HCT116 (cell line): ENCODE measurements at regions not wholly inside any gene's neighbourhood (a gene's known extent, or its start where the extent isn't known, plus 50 kb on each side); places are given as distances from the start of the nearest gene placed in this dataset.
A peak's percentile ranks its signal among the peaks of the same experiment; 100 is the strongest.
"Not testable (repeated sequence)": the region's sequence is repeated elsewhere in the genome, so short reads cannot be mapped to it uniquely, and the experiment has no call there.

Experiments
- ATAC-seq: fragments of 200-7000 bp; cut with Tn5 transposase; 2 replicates; pipeline ENCODE4 v1.9.1; 2020; ENCODE audit warnings: mild to moderate bottlenecking, moderate library complexity
- BruUV-seq: library from RNA; stranded (reverse); fragments of 400-500 nt; replicated peaks from 2 replicates; lab custom pipeline; 2021; lab: Mats Ljungman, UMichigan
- CTCF ChIA-PET: fragments of 300-600 bp; sonication (Branson Sonifier 250); formaldehyde crosslinking; loops from one replicate; lab custom pipeline; 2021; ENCODE audit warnings: antibody characterized with exemption; lab: Charles Lee
- POLR2A ChIA-PET: fragments of 300-600, 350-600 bp; sonication (Branson Sonifier 250); formaldehyde crosslinking; loops from one replicate; lab custom pipeline; 2021; ENCODE audit warnings: antibody characterized with exemption; lab: Charles Lee
- RAD21 ChIA-PET, 2 experiments: fragments of 300-600 bp; sonication (Branson Sonifier 250); formaldehyde crosslinking; loops; one replicate each; lab custom pipeline; 2023; ENCODE audit warnings: low total read pairs in 2 of 2; ENCODE audit not compliant: uncharacterized antibody in 2 of 2, unreplicated experiment in 2 of 2, low non-redundant PET in 1 of 2; lab: Charles Lee
- DNase-seq: peaks from one replicate; pipeline ENCODE4 v3.0.0-alpha.2; 2010; ENCODE audit warnings: low read depth, low spot score
- H2AFZ ChIP-seq: fragments of 200-600 bp; shearing (Covaris generic), sonication (generic); 2 replicates; pipeline ENCODE4 v1.6.1; 2017; ENCODE audit warnings: low read depth, mixed run types, mixed read lengths, antibody characterized with exemption, low read length; ENCODE audit not compliant: poor library complexity, severe bottlenecking
- H3K27ac ChIP-seq: 2 replicates; pipeline ENCODE4 v1.5.1; 2012; ENCODE audit warnings: low read depth, low read length
- H3K27me3 ChIP-seq: fragments of 200-600 bp; sonication (generic); 2 replicates; pipeline ENCODE4 v1.6.1; 2016; ENCODE audit warnings: mixed run types, low read length, mixed read lengths; ENCODE audit not compliant: insufficient read depth
- H3K36me3 ChIP-seq, 2 experiments: fragments of 200-500 bp in 1 of 2; fragments of 200-600 bp in 1 of 2; sonication (Bioruptor generic) in 1 of 2; sonication (generic) in 1 of 2; 2 replicates each; pipeline versions ENCODE4 v1.5.1 to v1.6.1; 2014 to 2016; ENCODE audit warnings: low read length in 2 of 2, inconsistent platforms in 1 of 2, mixed read lengths in 1 of 2, mixed run types in 1 of 2; ENCODE audit not compliant: insufficient read depth in 2 of 2, control insufficient read depth in 1 of 2
- H3K4me1 ChIP-seq, 2 experiments: fragments of 200-600 bp in 1 of 2; sonication (generic) in 1 of 2; 2 replicates each; pipeline versions ENCODE4 v1.5.1 to v1.6.1; 2012 to 2017; ENCODE audit warnings: low read length in 2 of 2, inconsistent platforms in 1 of 2, mild to moderate bottlenecking in 1 of 2, mixed read lengths in 1 of 2, mixed run types in 1 of 2, moderate library complexity in 1 of 2; ENCODE audit not compliant: insufficient read depth in 2 of 2, control insufficient read depth in 1 of 2
- H3K4me2 ChIP-seq: fragments of 200-600 bp; sonication (generic); 2 replicates; pipeline ENCODE4 v1.6.1; 2017; ENCODE audit warnings: mixed run types, low read length, mixed read lengths
- H3K4me3 ChIP-seq, 2 experiments: fragments of 200-600 bp in 1 of 2; sonication (generic) in 1 of 2; replicated peaks in 1 of 2; 2 replicates each; pipeline ENCODE4 v1.5.1; 2011 to 2016; ENCODE audit warnings: low read length in 2 of 2, control low read depth in 1 of 2, low read depth in 1 of 2, mild to moderate bottlenecking in 1 of 2, mixed read lengths in 1 of 2, mixed run types in 1 of 2
- H3K79me2 ChIP-seq: fragments of 200-600 bp; sonication (generic); 2 replicates; pipeline ENCODE4 v1.6.1; 2017; ENCODE audit warnings: mild to moderate bottlenecking, mixed run types, low read length, moderate library complexity, mixed read lengths; ENCODE audit not compliant: insufficient read depth
- H3K9ac ChIP-seq: fragments of 200-600 bp; sonication (generic); 2 replicates; pipeline ENCODE4 v1.6.1; 2016; ENCODE audit warnings: low read length, mixed read lengths
- H3K9me2 ChIP-seq: fragments of 200-600 bp; sonication (generic), shearing (Covaris generic); 2 replicates; pipeline ENCODE4 v1.6.1; 2017; ENCODE audit warnings: mixed run types, mild to moderate bottlenecking, moderate library complexity; ENCODE audit not compliant: insufficient read depth
- H3K9me3 ChIP-seq, 2 experiments: fragments of 200-500 bp in 1 of 2; fragments of 200-600 bp in 1 of 2; sonication (Bioruptor generic) in 1 of 2; sonication (generic) in 1 of 2; 2 replicates each; pipeline ENCODE4 v1.6.1; 2014 to 2017; ENCODE audit warnings: low read length in 2 of 2, mixed read lengths in 2 of 2, inconsistent platforms in 1 of 2, low read depth in 1 of 2, mild to moderate bottlenecking in 1 of 2, mixed run types in 1 of 2, moderate library complexity in 1 of 2; ENCODE audit not compliant: control insufficient read depth in 1 of 2, insufficient read depth in 1 of 2
- H4K20me1 ChIP-seq: fragments of 200-600 bp; sonication (generic), shearing (Covaris generic); 2 replicates; pipeline ENCODE4 v1.6.1; 2017; ENCODE audit warnings: mixed run types, mild to moderate bottlenecking, moderate library complexity; ENCODE audit not compliant: insufficient read depth
- CTCF ChIP-seq, 3 experiments: fragments of 200-600 bp in 1 of 3; sonication (generic) in 1 of 3; IDR thresholded peaks in 2 of 3; conservative IDR thresholded peaks in 1 of 3; 2 replicates each; pipeline ENCODE4 v1.5.1; 2012 to 2017; ENCODE audit warnings: low read depth in 2 of 3, low read length in 2 of 3, antibody characterized with exemption in 1 of 3, borderline replicate concordance in 1 of 3, control low read depth in 1 of 3, mild to moderate bottlenecking in 1 of 3, mixed read lengths in 1 of 3, mixed run types in 1 of 3, moderate library complexity in 1 of 3; ENCODE audit not compliant: insufficient read depth in 1 of 3
- MAX ChIP-seq: IDR thresholded peaks from 2 replicates; pipeline ENCODE4 v1.6.1; 2012
- YY1 ChIP-seq: IDR thresholded peaks from 2 replicates; pipeline ENCODE4 v1.6.1; 2011; ENCODE audit warnings: low read length, low read depth, moderate library complexity, mild to moderate bottlenecking; ENCODE audit not compliant: insufficient replicate concordance; ENCODE audit errors: extremely low read depth
- intact Hi-C: fragments of 100-400 bp; cut with micrococcal nuclease; formaldehyde crosslinking; loops from 2 replicates; pipeline ENCODE4 v1.10.0; 2022

- no peaks in the 10 kb centered on the region for H4K20me1 ChIP-seq
- no peak overlapping the region for H2AFZ ChIP-seq
- H3K36me3 ChIP-seq = no peaks in the 10 kb centered on the region
- DNase-seq = no peak
- H3K9me3 ChIP-seq = no peaks in the 10 kb centered on the region
- no peaks in the 10 kb centered on the region for H3K27me3 ChIP-seq
- POLR2A ChIA-PET = no interaction called here
- CTCF ChIA-PET = no interaction called here
- no TSS peak for BruUV-seq
- intact Hi-C loops = no loop called here
- H3K4me3 ChIP-seq = no peak overlapping the region
- no peak overlapping the region for H3K4me2 ChIP-seq
- no peak overlapping the region for H3K9ac ChIP-seq
- RAD21 ChIA-PET = no interaction called here
- H3K79me2 ChIP-seq = no peaks in the 10 kb centered on the region
- ATAC-seq = no peak
- TF ChIP-seq YY1 (no peak), MAX (no peak), CTCF (IDR thresholded peaks at IDR 0.05 in 2 of 3, conservative IDR thresholded peaks at IDR 0.05 in 1 of 3; ENCODE audit: borderline replicate concordance in 1 of 3, insufficient read depth in 1 of 3, low read depth in 2 of 3, low read length in 2 of 3) (peak in 2 of 3 experiments; percentile 16 to 44; a peak in 3 of 6 replicates)
- H3K4me1 ChIP-seq = no peaks in the 10 kb centered on the region
- no peak overlapping the region for H3K27ac ChIP-seq
- H3K9me2 ChIP-seq = no peaks in the 10 kb centered on the region
These were observed 143.2 kb upstream of the KYNU start for GRCh38 chr2:142734231-142734630.

GRCh38 chr2:142729814-142730213 is 147.7 kb upstream of the KYNU start:
- H3K27me3 ChIP-seq, H2AFZ ChIP-seq, H4K20me1 ChIP-seq, H3K4me3 ChIP-seq, H3K79me2 ChIP-seq, H3K27ac ChIP-seq, DNase-seq, H3K9me2 ChIP-seq, H3K9ac ChIP-seq, H3K9me3 ChIP-seq, RAD21 ChIA-PET, ATAC-seq, H3K36me3 ChIP-seq, POLR2A ChIA-PET, CTCF ChIA-PET, intact Hi-C loops, BruUV-seq, H3K4me1 ChIP-seq, H3K4me2 ChIP-seq: not testable (repeated sequence)

GRCh38 chr2:142727821-142728478 is 149.5 kb upstream of the KYNU start:
- intact Hi-C loops, POLR2A ChIA-PET, H2AFZ ChIP-seq, H3K4me1 ChIP-seq, RAD21 ChIA-PET, H3K36me3 ChIP-seq, H3K79me2 ChIP-seq, H3K27ac ChIP-seq, BruUV-seq, H3K9me3 ChIP-seq, H3K4me3 ChIP-seq, H3K4me2 ChIP-seq, H3K27me3 ChIP-seq, ATAC-seq, CTCF ChIA-PET, H3K9me2 ChIP-seq, DNase-seq, H3K9ac ChIP-seq, H4K20me1 ChIP-seq: not testable (repeated sequence)
